ENCODE measurements at regions not wholly inside any gene's neighbourhood (a gene's known extent, or its start where the extent isn't known, plus 50 kb on each side); places are given as distances from the start of the nearest gene placed in this dataset.

- no peaks in the 10 kb centered on the region for H3K9me3 Mint-ChIP-seq (ENCODE audit: unreplicated experiment)
- DNase-seq = no peak
- no peaks in the 10 kb centered on the region for H3K4me1 Mint-ChIP-seq (ENCODE audit: low read depth, unreplicated experiment)
- no peaks in the 10 kb centered on the region for H3K36me3 Mint-ChIP-seq (ENCODE audit: unreplicated experiment)
- no peak overlapping the region for H3K4me3 Mint-ChIP-seq (ENCODE audit: unreplicated experiment)
- H3K27ac Mint-ChIP-seq (ENCODE audit: unreplicated experiment) = no peak overlapping the region
- no peaks in the 10 kb centered on the region for H3K27me3 Mint-ChIP-seq (ENCODE audit: unreplicated experiment)
- no peak for TF ChIP-seq CTCF (IDR thresholded peaks at IDR 0.05; ENCODE audit: partially characterized antibody, unreplicated experiment)
Observed at GRCh38 chr21:28663754-28664153, 328.9 kb downstream of the LTN1 start.

- Mint-ChIP-seq H3K36me3 (ENCODE audit: unreplicated experiment) (no peaks in the 10 kb centered on the region), H3K27ac (ENCODE audit: unreplicated experiment) (no peak overlapping the region)
Observed at GRCh38 chr21:28663111-28663693, 329.5 kb downstream of the LTN1 start.

GRCh38 chr21:28657566-28657965, 335.1 kb downstream of the LTN1 start:
- H3K27me3 Mint-ChIP-seq (ENCODE audit: unreplicated experiment) = no peaks in the 10 kb centered on the region
- no peaks in the 10 kb centered on the region for H3K9me3 Mint-ChIP-seq (ENCODE audit: unreplicated experiment)
- no peaks in the 10 kb centered on the region for H3K36me3 Mint-ChIP-seq (ENCODE audit: unreplicated experiment)
- H3K4me1 Mint-ChIP-seq (ENCODE audit: low read depth, unreplicated experiment) = no peaks in the 10 kb centered on the region
- no peak for DNase-seq
- TF ChIP-seq CTCF (IDR thresholded peaks at IDR 0.05; ENCODE audit: partially characterized antibody, unreplicated experiment) = no peak
- H3K27ac Mint-ChIP-seq (ENCODE audit: unreplicated experiment) = no peak overlapping the region
- no peak overlapping the region for H3K4me3 Mint-ChIP-seq (ENCODE audit: unreplicated experiment)

More at GRCh38 chr21:28663111-28663693, 329.5 kb downstream of the LTN1 start:
- DNase-seq = no peak
- no peak overlapping the region for H3K4me3 Mint-ChIP-seq (ENCODE audit: unreplicated experiment)
- H3K27me3 Mint-ChIP-seq (ENCODE audit: unreplicated experiment) = no peaks in the 10 kb centered on the region
- no peaks in the 10 kb centered on the region for H3K4me1 Mint-ChIP-seq (ENCODE audit: low read depth, unreplicated experiment)
- no peaks in the 10 kb centered on the region for H3K9me3 Mint-ChIP-seq (ENCODE audit: unreplicated experiment)
- no peak for TF ChIP-seq CTCF (IDR thresholded peaks at IDR 0.05; ENCODE audit: partially characterized antibody, unreplicated experiment)

- Mint-ChIP-seq H3K27me3 (ENCODE audit: unreplicated experiment) (no peaks in the 10 kb centered on the region), H3K27ac (ENCODE audit: unreplicated experiment) (no peak overlapping the region), H3K4me1 (ENCODE audit: low read depth, unreplicated experiment) (no peaks in the 10 kb centered on the region), H3K36me3 (ENCODE audit: unreplicated experiment) (no peaks in the 10 kb centered on the region), H3K4me3 (ENCODE audit: unreplicated experiment) (no peak overlapping the region), H3K9me3 (ENCODE audit: unreplicated experiment) (no peaks in the 10 kb centered on the region)
- DNase-seq = no peak
- TF ChIP-seq CTCF (IDR thresholded peaks at IDR 0.05; ENCODE audit: partially characterized antibody, unreplicated experiment) = no peak
Observed at GRCh38 chr21:28655471-28655870, 337.2 kb downstream of the LTN1 start.

GRCh38 chr21:28654406-28654805, 338.3 kb downstream of the LTN1 start:
- no peaks in the 10 kb centered on the region for H3K27me3 Mint-ChIP-seq (ENCODE audit: unreplicated experiment)
- H3K9me3 Mint-ChIP-seq (ENCODE audit: unreplicated experiment) = no peaks in the 10 kb centered on the region
- no peaks in the 10 kb centered on the region for H3K36me3 Mint-ChIP-seq (ENCODE audit: unreplicated experiment)
- no peak overlapping the region for H3K4me3 Mint-ChIP-seq (ENCODE audit: unreplicated experiment)
- H3K4me1 Mint-ChIP-seq (ENCODE audit: low read depth, unreplicated experiment) = no peaks in the 10 kb centered on the region
- TF ChIP-seq CTCF (IDR thresholded peaks at IDR 0.05; ENCODE audit: partially characterized antibody, unreplicated experiment) = no peak
- no peak for DNase-seq
- no peak overlapping the region for H3K27ac Mint-ChIP-seq (ENCODE audit: unreplicated experiment)
